Kidney (tissue), 13 donors: ENCODE measurements at regions not wholly inside any gene's neighbourhood (a gene's known extent, or its start where the extent isn't known, plus 50 kb on each side); places are given as distances from the start of the nearest gene placed in this dataset.
A peak's percentile ranks its signal among the peaks of the same experiment; 100 is the strongest.

Experiments
- DNase-seq, 5 donors: peaks; one replicate each; pipeline ENCODE4 v3.0.0-alpha.2; 2013 to 2020
- FAIRE-seq: peaks from 2 replicates; lab custom pipeline; 2012; peaks lifted over from hg19 to GRCh38; lab: Jason Lieb, UNC
- H3K27ac ChIP-seq, 2 donors: one replicate each; pipeline ENCODE4 v1.7.0; 2013; ENCODE audit warnings: low read depth in 2 of 2, low read length in 2 of 2, inconsistent platforms in 1 of 2
- H3K27me3 ChIP-seq: one replicate; pipeline ENCODE4 v1.7.1; 2013; ENCODE audit warnings: low read length, inconsistent platforms; ENCODE audit not compliant: control insufficient read depth, insufficient read depth
- H3K36me3 ChIP-seq, 3 donors: one replicate each; pipeline versions ENCODE4 v1.7.0 to v1.7.1; 2013; ENCODE audit warnings: low read length in 3 of 3, control low read depth in 1 of 3, inconsistent platforms in 1 of 3; ENCODE audit not compliant: insufficient read depth in 3 of 3, control insufficient read depth in 2 of 3
- H3K4me1 ChIP-seq, 3 donors: one replicate each; pipeline versions ENCODE4 v1.7.0 to v1.7.1; 2013; ENCODE audit warnings: low read length in 3 of 3, inconsistent platforms in 1 of 3, low read depth in 1 of 3; ENCODE audit not compliant: control insufficient read depth in 2 of 3, insufficient read depth in 2 of 3
- H3K4me3 ChIP-seq, 3 donors: one replicate each; pipeline versions ENCODE4 v1.7.0 to v1.8.1; 2013; ENCODE audit warnings: low read length in 3 of 3, control low read depth in 1 of 3, inconsistent platforms in 1 of 3
- H3K9ac ChIP-seq, 3 donors: one replicate each; pipeline versions ENCODE4 v1.7.0 to v1.7.1; 2013; ENCODE audit warnings: low read length in 3 of 3, control low read depth in 1 of 3, inconsistent platforms in 1 of 3
- H3K9me3 ChIP-seq, 3 donors: one replicate each; pipeline versions ENCODE4 v1.7.0 to v1.7.1; 2013; ENCODE audit warnings: low read length in 3 of 3, control low read depth in 1 of 3, inconsistent platforms in 1 of 3; ENCODE audit not compliant: control insufficient read depth in 2 of 3, insufficient read depth in 1 of 3
- intact Hi-C: fragments of 100-400 bp; cut with DNase I; formaldehyde crosslinking; loops from one replicate; pipeline ENCODE4 v1.11.1; 2022
- TF ChIP-seq, protein P1 (sequence below): IDR thresholded peaks from 3 replicates; pipeline ENCODE4 v1.5.1; 2012; ENCODE audit warnings: mild to moderate bottlenecking, moderate library complexity, borderline replicate concordance; ENCODE audit not compliant: insufficient read depth; ENCODE audit errors: extremely low read depth
- donor health status: control.
- donor health status: control.
- donor health status: control.
- donor health status: control.
- donor health status: control.
- donor health status: DM: yes; HTN: yes; CAD: no.
- donor health status: Normal renal cell carcinoma (clear cell type).

DNA sequence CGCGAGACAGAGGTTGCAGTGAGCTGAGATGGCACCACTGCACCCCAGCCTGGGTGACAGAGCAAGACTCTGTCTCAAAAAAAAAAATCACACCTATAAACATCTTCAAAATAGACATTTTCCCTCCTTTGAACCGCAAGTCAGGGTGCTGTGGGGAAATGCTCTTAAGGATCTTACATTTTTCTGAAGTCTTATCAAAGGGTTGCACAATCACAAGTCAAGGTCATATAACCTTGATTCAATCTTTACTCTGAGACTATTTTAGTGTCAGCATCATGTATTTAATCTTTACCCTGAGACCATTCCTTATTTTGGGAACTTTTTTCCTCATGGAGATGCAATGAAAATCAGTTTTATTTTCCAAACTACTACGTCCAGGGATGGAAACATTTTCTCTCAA is 62.8 kb upstream of the RANBP3L start:
- FAIRE-seq (no peak), DNase-seq (no peak)
- no peaks in the 10 kb centered on the region for H3K9me3 ChIP-seq
- H3K36me3 ChIP-seq, result no peaks in the 10 kb centered on the region
- H3K27me3 ChIP-seq, result no peaks in the 10 kb centered on the region
- no peak overlapping the region for H3K9ac ChIP-seq
- H3K27ac ChIP-seq, result no peak overlapping the region
- no peak overlapping the region for H3K4me3 ChIP-seq
- TF ChIP-seq, protein P1, sequence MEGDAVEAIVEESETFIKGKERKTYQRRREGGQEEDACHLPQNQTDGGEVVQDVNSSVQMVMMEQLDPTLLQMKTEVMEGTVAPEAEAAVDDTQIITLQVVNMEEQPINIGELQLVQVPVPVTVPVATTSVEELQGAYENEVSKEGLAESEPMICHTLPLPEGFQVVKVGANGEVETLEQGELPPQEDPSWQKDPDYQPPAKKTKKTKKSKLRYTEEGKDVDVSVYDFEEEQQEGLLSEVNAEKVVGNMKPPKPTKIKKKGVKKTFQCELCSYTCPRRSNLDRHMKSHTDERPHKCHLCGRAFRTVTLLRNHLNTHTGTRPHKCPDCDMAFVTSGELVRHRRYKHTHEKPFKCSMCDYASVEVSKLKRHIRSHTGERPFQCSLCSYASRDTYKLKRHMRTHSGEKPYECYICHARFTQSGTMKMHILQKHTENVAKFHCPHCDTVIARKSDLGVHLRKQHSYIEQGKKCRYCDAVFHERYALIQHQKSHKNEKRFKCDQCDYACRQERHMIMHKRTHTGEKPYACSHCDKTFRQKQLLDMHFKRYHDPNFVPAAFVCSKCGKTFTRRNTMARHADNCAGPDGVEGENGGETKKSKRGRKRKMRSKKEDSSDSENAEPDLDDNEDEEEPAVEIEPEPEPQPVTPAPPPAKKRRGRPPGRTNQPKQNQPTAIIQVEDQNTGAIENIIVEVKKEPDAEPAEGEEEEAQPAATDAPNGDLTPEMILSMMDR, result no peak
- intact Hi-C loops, result no loop called here
- peaks cover 0 to 6% (median 0%) of the 10 kb centered on the region in 3 donors for H3K4me1 ChIP-seq

- TF ChIP-seq, protein P1, result no peak
- no peaks in the 10 kb centered on the region for H3K9me3 ChIP-seq
- H3K4me1 ChIP-seq, result peaks cover 0 to 6% (median 0%) of the 10 kb centered on the region in 3 donors
- FAIRE-seq, result no peak
- no peaks in the 10 kb centered on the region for H3K27me3 ChIP-seq
- no peak overlapping the region for H3K4me3 ChIP-seq
- H3K9ac ChIP-seq, result no peak overlapping the region
- no peak overlapping the region for H3K27ac ChIP-seq
- intact Hi-C loops, result no loop called here
- no peaks in the 10 kb centered on the region for H3K36me3 ChIP-seq
- no peak for DNase-seq
Observed at GRCh38 chr5:36365896-36366295, 64.2 kb upstream of the RANBP3L start.

DNA sequence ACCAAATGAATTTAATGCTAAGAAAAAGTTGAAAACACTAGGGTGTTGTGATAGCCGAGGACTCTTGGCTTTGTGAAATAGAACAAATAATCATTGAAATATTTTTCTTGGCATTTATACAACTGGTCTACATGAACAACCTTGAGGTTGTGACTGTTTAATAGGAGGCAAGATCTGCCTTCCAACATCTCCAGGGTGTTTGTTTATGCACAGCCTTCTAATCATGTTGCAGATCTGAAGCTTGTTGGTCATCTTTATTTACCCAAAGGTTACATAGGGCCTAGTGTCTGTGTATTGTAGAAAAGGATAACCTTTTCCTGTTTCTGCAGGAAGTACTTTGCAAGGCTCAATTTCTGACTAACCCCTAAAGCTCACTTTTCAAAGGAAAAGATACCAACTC is 65.2 kb upstream of the RANBP3L start:
- Histone ChIP-seq H3K27me3 (no peaks in the 10 kb centered on the region), H3K4me1 (peaks cover 0 to 6% (median 0%) of the 10 kb centered on the region in 3 donors), H3K9ac (no peak overlapping the region), H3K4me3 (no peak overlapping the region), H3K9me3 (no peaks in the 10 kb centered on the region), H3K27ac (no peak overlapping the region), H3K36me3 (no peaks in the 10 kb centered on the region)
- intact Hi-C loops, result no loop called here
- TF ChIP-seq, protein P1, result no peak
- DNase-seq (peak in 1 of 5 donors; percentile 7), FAIRE-seq (no peak)

DNA sequence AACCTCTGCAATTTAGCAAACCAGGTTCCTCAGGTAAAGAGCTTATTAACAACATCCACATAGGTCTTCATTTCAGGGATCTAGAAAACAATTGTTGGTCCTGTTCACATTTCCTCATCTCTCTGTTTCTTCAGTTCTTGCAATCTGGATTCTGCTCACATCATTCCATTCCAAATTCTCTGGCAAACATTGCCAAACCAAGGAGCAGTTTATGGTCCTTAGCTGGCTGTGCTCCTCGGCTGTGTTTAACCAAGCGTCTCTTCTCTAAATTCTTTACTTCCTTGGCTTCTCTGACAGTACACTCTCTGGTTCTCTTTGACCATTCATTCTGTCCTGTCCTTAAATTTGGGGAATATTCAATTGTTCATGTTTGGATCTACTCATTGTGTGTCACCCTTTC is 65.8 kb upstream of the RANBP3L start:
- Histone ChIP-seq H3K4me3 (no peak overlapping the region), H3K4me1 (peaks cover 0 to 6% (median 0%) of the 10 kb centered on the region in 3 donors), H3K36me3 (no peaks in the 10 kb centered on the region), H3K27me3 (no peaks in the 10 kb centered on the region), H3K9ac (no peak overlapping the region), H3K27ac (no peak overlapping the region), H3K9me3 (no peaks in the 10 kb centered on the region)
- intact Hi-C loops, result no loop called here
- FAIRE-seq (no peak), DNase-seq (peak in 2 of 5 donors; percentile 12 to 32)
- TF ChIP-seq, protein P1, result no peak
